Activated CD8-positive, alpha-beta T cell treated with anti-CD3 and anti-CD28 coated beads for 36 hours (primary cell): ENCODE measurements at regions not wholly inside any gene's neighbourhood (a gene's known extent, or its start where the extent isn't known, plus 50 kb on each side); places are given as distances from the start of the nearest gene placed in this dataset.

ENCODE experiments used
- ATAC-seq: fragments of 200-7000 bp; cut with Tn5 transposase; one replicate; pipeline ENCODE4 v1.10.0; 2021; ENCODE audit warnings: mild to moderate bottlenecking, moderate library complexity
- CTCF ChIA-PET: fragments of 350-600 bp; sonication (Branson Sonifier 250); formaldehyde crosslinking; loops from one replicate; lab custom pipeline; 2021; ENCODE audit warnings: antibody characterized with exemption; lab: Charles Lee
- POLR2A ChIA-PET: fragments of 350-600 bp; sonication (Branson Sonifier 250); formaldehyde crosslinking; loops from one replicate; lab custom pipeline; 2021; ENCODE audit warnings: antibody characterized with exemption; lab: Charles Lee
- DNase-seq: peaks from one replicate; pipeline ENCODE4 v3.0.0-alpha.2; 2020
- H3K27ac Mint-ChIP-seq: one replicate; pipeline ENCODE4 v1.8.0; 2021; ENCODE audit warnings: mild to moderate bottlenecking, mixed read lengths
- H3K27me3 Mint-ChIP-seq: one replicate; pipeline ENCODE4 v1.8.0; 2021; ENCODE audit warnings: mixed read lengths
- H3K36me3 Mint-ChIP-seq: one replicate; pipeline ENCODE4 v1.8.0; 2021; ENCODE audit warnings: low read depth, mixed read lengths
- H3K4me1 Mint-ChIP-seq: one replicate; pipeline ENCODE4 v1.8.0; 2021; ENCODE audit warnings: low read depth, mixed read lengths
- H3K4me3 Mint-ChIP-seq: one replicate; pipeline ENCODE4 v1.8.0; 2021; ENCODE audit warnings: mild to moderate bottlenecking, moderate library complexity, mixed read lengths
- H3K9me3 Mint-ChIP-seq: one replicate; pipeline ENCODE4 v1.8.0; 2021; ENCODE audit warnings: mixed read lengths
- intact Hi-C: fragments of 100-400 bp; cut with micrococcal nuclease; formaldehyde crosslinking; loops from one replicate; pipeline ENCODE4 v1.10.0; 2022
- TF ChIP-seq, protein P1 (sequence below): fragments of 200-600 bp; IDR thresholded peaks from one replicate; pipeline ENCODE4 v1.8.0; 2022; ENCODE audit warnings: antibody characterized with exemption, mild to moderate bottlenecking

DNA sequence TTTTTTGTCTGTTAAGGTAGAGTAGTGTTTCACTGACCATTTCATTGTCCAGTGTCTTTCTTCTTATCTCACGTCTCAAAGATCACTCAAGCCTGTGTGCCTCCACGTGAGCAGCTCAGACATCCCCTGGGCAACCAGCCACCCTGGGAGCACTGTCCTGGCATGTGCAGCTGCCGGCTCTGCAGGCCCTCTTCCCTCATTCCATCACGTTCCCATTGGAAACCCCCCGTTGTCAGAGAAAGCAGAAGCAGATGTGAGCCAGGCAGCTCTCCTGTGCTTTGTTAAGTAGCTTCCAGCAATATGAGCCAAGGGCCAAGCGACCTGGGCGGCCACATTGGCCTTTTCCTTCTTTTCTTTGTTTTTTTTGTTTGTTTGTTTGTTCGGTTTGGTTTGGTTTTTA is 233.2 kb upstream of the SYNDIG1 start:
- POLR2A ChIA-PET, result no interaction called here
- DNase-seq (no peak), ATAC-seq (no peak)
- H3K36me3 Mint-ChIP-seq, result no peaks in the 10 kb centered on the region
- CTCF ChIA-PET, result no interaction called here
- no peak overlapping the region for H3K27ac Mint-ChIP-seq
- intact Hi-C loops, result no loop called here
- TF ChIP-seq, protein P1, sequence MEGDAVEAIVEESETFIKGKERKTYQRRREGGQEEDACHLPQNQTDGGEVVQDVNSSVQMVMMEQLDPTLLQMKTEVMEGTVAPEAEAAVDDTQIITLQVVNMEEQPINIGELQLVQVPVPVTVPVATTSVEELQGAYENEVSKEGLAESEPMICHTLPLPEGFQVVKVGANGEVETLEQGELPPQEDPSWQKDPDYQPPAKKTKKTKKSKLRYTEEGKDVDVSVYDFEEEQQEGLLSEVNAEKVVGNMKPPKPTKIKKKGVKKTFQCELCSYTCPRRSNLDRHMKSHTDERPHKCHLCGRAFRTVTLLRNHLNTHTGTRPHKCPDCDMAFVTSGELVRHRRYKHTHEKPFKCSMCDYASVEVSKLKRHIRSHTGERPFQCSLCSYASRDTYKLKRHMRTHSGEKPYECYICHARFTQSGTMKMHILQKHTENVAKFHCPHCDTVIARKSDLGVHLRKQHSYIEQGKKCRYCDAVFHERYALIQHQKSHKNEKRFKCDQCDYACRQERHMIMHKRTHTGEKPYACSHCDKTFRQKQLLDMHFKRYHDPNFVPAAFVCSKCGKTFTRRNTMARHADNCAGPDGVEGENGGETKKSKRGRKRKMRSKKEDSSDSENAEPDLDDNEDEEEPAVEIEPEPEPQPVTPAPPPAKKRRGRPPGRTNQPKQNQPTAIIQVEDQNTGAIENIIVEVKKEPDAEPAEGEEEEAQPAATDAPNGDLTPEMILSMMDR, result no peak
- H3K27me3 Mint-ChIP-seq, result no peaks in the 10 kb centered on the region
- no peak overlapping the region for H3K4me3 Mint-ChIP-seq
- H3K9me3 Mint-ChIP-seq, result no peaks in the 10 kb centered on the region
- H3K4me1 Mint-ChIP-seq, result no peaks in the 10 kb centered on the region

DNA sequence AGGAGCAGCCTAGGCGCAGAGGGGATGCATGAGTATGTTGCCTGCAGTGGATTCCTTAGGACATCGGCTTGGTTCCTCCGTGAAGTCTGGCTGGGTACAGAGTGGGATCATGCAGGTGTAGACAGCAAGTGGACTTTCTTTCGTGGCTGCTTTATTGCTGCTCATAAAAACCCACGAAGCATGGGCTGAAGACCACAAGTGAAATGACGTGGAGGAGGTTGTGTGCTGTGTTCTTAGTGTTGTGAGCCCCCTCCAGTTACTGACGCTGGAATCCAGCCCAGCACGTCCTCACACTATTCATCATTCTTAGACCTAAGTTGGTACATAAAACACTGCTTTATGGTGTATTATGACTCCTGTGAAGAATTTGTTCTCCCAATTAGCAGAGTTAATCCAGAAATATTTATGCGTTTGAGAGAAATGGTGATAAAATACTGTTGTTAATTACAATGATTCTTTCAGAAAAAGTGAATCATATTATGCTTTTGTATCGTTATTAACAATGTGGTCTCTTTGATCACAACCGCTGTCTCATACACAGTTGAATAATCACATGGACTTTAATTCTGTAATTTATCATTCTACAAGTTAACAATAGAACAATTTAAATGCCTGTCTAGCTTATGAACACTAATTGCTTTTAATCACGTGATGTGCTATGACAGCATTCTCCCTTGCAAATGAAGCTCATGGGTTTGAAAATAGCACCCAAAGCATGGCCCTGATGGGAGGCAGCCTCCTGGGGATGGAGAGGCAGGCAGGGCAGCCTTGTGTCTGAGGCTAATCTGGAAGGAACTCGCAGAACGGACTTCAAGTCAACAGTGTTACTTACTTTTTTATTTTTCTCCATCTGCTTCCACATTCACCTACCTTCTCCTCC is 233.9 kb upstream of the SYNDIG1 start:
- ChIA-PET POLR2A (no interaction called here), CTCF (no interaction called here)
- no peak for ATAC-seq
- no peak for DNase-seq
- Mint-ChIP-seq H3K36me3 (no peaks in the 10 kb centered on the region), H3K27me3 (no peaks in the 10 kb centered on the region), H3K4me1 (no peaks in the 10 kb centered on the region), H3K4me3 (no peak overlapping the region), H3K9me3 (no peaks in the 10 kb centered on the region), H3K27ac (no peak overlapping the region)
- intact Hi-C loops, result no loop called here
- TF ChIP-seq, protein P1, result no peak

DNA sequence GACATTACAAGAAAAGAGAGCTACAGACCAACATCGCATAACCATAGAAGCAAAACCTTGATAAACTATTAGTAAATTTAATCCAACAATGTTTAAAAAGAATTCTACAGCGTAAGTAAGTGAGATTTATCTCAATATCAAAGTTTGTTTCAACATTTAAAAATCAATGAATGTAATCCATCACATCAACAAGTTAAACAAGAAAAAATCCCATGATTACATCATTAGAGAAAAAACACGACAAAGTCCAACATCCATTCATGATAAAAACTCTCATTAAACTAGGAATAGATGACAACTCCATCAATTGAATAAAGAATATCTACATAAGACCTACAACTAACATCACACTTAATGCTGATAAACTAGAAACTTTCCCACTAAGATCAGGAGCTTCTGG is 239.0 kb upstream of the GGTLC1 start:
- intact Hi-C loops, result no loop called here
- ChIA-PET CTCF (no interaction called here), POLR2A (no interaction called here)
- Mint-ChIP-seq H3K36me3 (no peaks in the 10 kb centered on the region), H3K27me3 (peaks cover 7% of the 10 kb centered on the region), H3K4me1 (no peaks in the 10 kb centered on the region), H3K4me3 (no peak overlapping the region), H3K27ac (no peak overlapping the region), H3K9me3 (no peaks in the 10 kb centered on the region)
- no peak for ATAC-seq
- TF ChIP-seq, protein P1, result no peak
- no peak for DNase-seq

DNA sequence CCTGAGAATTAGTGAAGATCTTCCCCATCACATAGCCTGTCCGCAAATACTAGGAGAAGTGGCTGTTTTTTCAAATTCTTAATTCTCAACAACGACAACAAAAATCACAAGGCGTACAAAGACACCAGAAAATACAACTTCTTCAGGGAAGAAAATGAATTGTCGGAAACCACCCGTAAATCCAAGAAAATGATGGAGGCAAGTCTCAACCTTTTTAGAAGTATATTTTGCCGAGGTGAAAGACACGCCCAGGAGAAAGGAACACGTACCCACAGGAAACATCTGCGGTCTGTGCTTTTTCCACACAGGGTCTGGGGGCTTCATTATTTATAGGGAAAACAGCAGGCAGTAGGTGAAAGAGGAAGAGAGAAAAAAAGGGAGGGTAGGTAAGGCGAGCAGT is 223.9 kb upstream of the GGTLC1 start:
- TF ChIP-seq, protein P1, result no peak
- intact Hi-C loops, result no loop called here
- peaks cover 4% of the 10 kb centered on the region for H3K4me1 Mint-ChIP-seq
- DNase-seq, result no peak
- peaks cover 7% of the 10 kb centered on the region for H3K9me3 Mint-ChIP-seq
- ATAC-seq, result no peak
- ChIA-PET POLR2A (no interaction called here), CTCF (no interaction called here)
- H3K4me3 Mint-ChIP-seq, result no peak overlapping the region
- H3K27me3 Mint-ChIP-seq, result peaks cover 22% of the 10 kb centered on the region
- H3K36me3 Mint-ChIP-seq, result no peaks in the 10 kb centered on the region
- no peak overlapping the region for H3K27ac Mint-ChIP-seq

DNA sequence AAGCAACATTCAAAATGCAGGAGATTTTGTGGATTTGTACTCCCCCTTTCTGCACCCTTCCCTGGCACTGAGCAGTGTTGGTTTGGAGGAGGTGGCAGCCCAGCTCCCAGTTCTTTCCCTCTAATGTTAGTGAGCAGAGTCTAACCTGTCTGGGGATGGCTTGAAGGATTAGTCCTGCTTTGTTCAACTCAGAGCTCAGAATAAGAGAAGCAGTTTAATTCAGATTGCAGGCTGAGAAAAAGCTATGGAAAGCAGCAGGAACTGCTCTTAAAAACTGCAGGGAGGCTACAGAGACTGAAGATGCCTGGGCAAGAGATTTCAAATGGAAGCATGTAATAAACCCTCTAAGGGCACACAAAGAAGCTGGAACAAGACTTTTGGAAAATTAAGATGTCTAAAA is 223.4 kb upstream of the GGTLC1 start:
- Mint-ChIP-seq H3K36me3 (no peaks in the 10 kb centered on the region), H3K27ac (no peak overlapping the region), H3K4me3 (no peak overlapping the region), H3K9me3 (peaks cover 7% of the 10 kb centered on the region), H3K4me1 (peaks cover 4% of the 10 kb centered on the region), H3K27me3 (peaks cover 22% of the 10 kb centered on the region)
- CTCF ChIA-PET, result no interaction called here
- TF ChIP-seq, protein P1, result no peak
- ATAC-seq (no peak), DNase-seq (no peak)
- intact Hi-C loops, result no loop called here
- POLR2A ChIA-PET, result no interaction called here
